Esophagus muscularis mucosa (tissue), 4 donors: ENCODE measurements at regions not wholly inside any gene's neighbourhood (a gene's known extent, or its start where the extent isn't known, plus 50 kb on each side); places are given as distances from the start of the nearest gene placed in this dataset.

Experiments used
- CTCF ChIP-seq, 3 experiments: fragments of 200-600 bp in 2 of 3; fragments of 450-650 bp in 1 of 3; sonication (generic) in 2 of 3; IDR thresholded peaks; one replicate each; pipeline ENCODE4 v1.5.1; 2017 to 2019; ENCODE audit warnings: antibody characterized with exemption in 3 of 3, mild to moderate bottlenecking in 2 of 3, moderate library complexity in 1 of 3
- EP300 ChIP-seq: sonication (generic); formaldehyde crosslinking; IDR thresholded peaks from one replicate; pipeline ENCODE4 v1.6.1; 2017; ENCODE audit warnings: antibody characterized with exemption
- POLR2A ChIP-seq: fragments of 450-650 bp; IDR thresholded peaks from one replicate; pipeline ENCODE4 v1.6.1; 2017; ENCODE audit warnings: antibody characterized with exemption, moderate library complexity, mild to moderate bottlenecking, low read depth
- POLR2AphosphoS5 ChIP-seq, 2 donors: sonication (generic); formaldehyde crosslinking; IDR thresholded peaks; one replicate each; pipeline ENCODE4 v1.6.1; 2017; ENCODE audit warnings: antibody characterized with exemption in 2 of 2

- TF ChIP-seq POLR2AphosphoS5 (IDR thresholded peaks at IDR 0.05) (no peak), CTCF (IDR thresholded peaks at IDR 0.05) (no peak), POLR2A (no peak), EP300 (no peak)
These were observed 60.9 kb upstream of the FZD10 start for GRCh38 chr12:130101370-130101769.
